K562 (cell line): ENCODE measurements at regions not wholly inside any gene's neighbourhood (a gene's known extent, or its start where the extent isn't known, plus 50 kb on each side); places are given as distances from the start of the nearest gene placed in this dataset.

ENCODE experiments used
- BRD9 ChIP-seq: fragments of 450-650 bp; IDR thresholded peaks from 2 replicates; pipeline ENCODE4 v1.6.1; 2018; ENCODE audit warnings: low read depth; ENCODE audit not compliant: partially characterized antibody
- POLR2A ChIP-seq: fragments of 450-650 bp; conservative IDR thresholded peaks from 2 replicates; pipeline ENCODE4 v1.6.1; 2016
- RBFOX2 ChIP-seq: fragments of 200-400 bp; formaldehyde crosslinking; IDR thresholded peaks from 2 replicates; pipeline ENCODE4 v1.6.1; 2017; ENCODE audit warnings: low read depth, mild to moderate bottlenecking, low read length, moderate library complexity
- YY1 ChIP-seq, 3 experiments: IDR thresholded peaks; 2 replicates each; pipeline ENCODE4 v1.6.1; 2011; ENCODE audit warnings: low read length in 2 of 3, mild to moderate bottlenecking in 2 of 3, moderate library complexity in 2 of 3, borderline replicate concordance in 1 of 3, control low read depth in 1 of 3, low read depth in 1 of 3; ENCODE audit not compliant: insufficient read depth in 3 of 3, insufficient replicate concordance in 2 of 3, control insufficient read depth in 1 of 3, insufficient read length in 1 of 3; ENCODE audit errors: extremely low read depth in 1 of 3
- ZNF586 ChIP-seq: fragments of 450-650 bp; formaldehyde crosslinking; conservative IDR thresholded peaks from 2 replicates; pipeline ENCODE4 v1.4.0; 2020; ENCODE audit warnings: mild to moderate bottlenecking, moderate library complexity
- ZNF76 ChIP-seq: fragments of 250-450 bp; sonication (Bioruptor Pico); IDR thresholded peaks from 2 replicates; pipeline ENCODE4 v1.4.0; 2020; ENCODE audit warnings: mild to moderate bottlenecking, moderate library complexity, borderline replicate concordance
- TF ChIP-seq, protein P1 (sequence below): fragments of 250-450 bp; sonication (Bioruptor Pico); IDR thresholded peaks from 2 replicates; pipeline ENCODE4 v1.8.0; 2021; ENCODE audit warnings: moderate library complexity, mild to moderate bottlenecking, inconsistent platforms
- TF ChIP-seq, protein P2 (sequence below): fragments of 200-800 bp; sonication (Bioruptor generic); IDR thresholded peaks from 2 replicates; pipeline ENCODE4 v1.6.1; 2016; ENCODE audit warnings: missing genetic modification characterization, missing compliant biosample characterization
- TF ChIP-seq, protein P3 (sequence below): sonication (generic); formaldehyde crosslinking; IDR thresholded peaks from 2 replicates; pipeline ENCODE4 v1.8.0; 2022; ENCODE audit warnings: missing genetic modification reagents, mild to moderate bottlenecking, moderate library complexity, borderline replicate concordance
- TF ChIP-seq, protein P4 (sequence below), 3 experiments: IDR thresholded peaks in 2 of 3; conservative IDR thresholded peaks in 1 of 3; 2 replicates each; pipeline ENCODE4 v1.5.1; 2011 to 2012; ENCODE audit warnings: low read length in 3 of 3, mild to moderate bottlenecking in 3 of 3, control low read depth in 2 of 3, improper control_type of control experiment in 1 of 3, inconsistent platforms in 1 of 3, low read depth in 1 of 3, mixed read lengths in 1 of 3, moderate library complexity in 1 of 3; ENCODE audit not compliant: insufficient read depth in 2 of 3
- TF ChIP-seq, protein P5 (sequence below): IDR thresholded peaks from 2 replicates; pipeline ENCODE4 v1.6.1; 2012; ENCODE audit warnings: low read depth, low read length, improper control_type of control experiment, borderline replicate concordance
- TF ChIP-seq, protein P6 (sequence below): fragments of 150-350 bp; conservative IDR thresholded peaks from 2 replicates; pipeline ENCODE4 v1.6.1; 2014; ENCODE audit warnings: low read length

DNA sequence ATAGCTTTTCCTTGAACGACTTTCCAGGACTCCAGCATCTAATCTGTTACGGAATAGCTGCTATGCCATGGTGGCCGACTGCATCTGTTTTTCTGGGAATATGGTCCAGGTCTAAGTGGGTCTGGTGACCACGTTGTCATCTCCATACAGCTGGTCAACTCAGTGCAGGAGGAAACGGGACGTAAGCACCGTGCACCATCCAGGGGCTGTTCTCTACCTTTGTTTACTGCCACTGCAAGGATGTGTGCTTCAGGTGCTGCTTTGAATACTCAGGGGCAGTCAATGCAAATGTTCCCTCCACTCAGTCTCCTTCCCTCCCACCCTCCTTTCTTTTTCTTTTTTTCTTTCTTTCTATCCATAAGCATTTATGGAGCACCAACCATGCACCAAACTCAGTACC lies 648.2 kb downstream of the VRK1 start:
- no peak for TF ChIP-seq POLR2A
- TF ChIP-seq, protein P1, sequence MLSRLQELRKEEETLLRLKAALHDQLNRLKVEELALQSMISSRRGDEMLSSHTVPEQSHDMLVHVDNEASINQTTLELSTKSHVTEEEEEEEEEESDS (CRISPR knock-in tag) = no peak
- TF ChIP-seq, protein P2, sequence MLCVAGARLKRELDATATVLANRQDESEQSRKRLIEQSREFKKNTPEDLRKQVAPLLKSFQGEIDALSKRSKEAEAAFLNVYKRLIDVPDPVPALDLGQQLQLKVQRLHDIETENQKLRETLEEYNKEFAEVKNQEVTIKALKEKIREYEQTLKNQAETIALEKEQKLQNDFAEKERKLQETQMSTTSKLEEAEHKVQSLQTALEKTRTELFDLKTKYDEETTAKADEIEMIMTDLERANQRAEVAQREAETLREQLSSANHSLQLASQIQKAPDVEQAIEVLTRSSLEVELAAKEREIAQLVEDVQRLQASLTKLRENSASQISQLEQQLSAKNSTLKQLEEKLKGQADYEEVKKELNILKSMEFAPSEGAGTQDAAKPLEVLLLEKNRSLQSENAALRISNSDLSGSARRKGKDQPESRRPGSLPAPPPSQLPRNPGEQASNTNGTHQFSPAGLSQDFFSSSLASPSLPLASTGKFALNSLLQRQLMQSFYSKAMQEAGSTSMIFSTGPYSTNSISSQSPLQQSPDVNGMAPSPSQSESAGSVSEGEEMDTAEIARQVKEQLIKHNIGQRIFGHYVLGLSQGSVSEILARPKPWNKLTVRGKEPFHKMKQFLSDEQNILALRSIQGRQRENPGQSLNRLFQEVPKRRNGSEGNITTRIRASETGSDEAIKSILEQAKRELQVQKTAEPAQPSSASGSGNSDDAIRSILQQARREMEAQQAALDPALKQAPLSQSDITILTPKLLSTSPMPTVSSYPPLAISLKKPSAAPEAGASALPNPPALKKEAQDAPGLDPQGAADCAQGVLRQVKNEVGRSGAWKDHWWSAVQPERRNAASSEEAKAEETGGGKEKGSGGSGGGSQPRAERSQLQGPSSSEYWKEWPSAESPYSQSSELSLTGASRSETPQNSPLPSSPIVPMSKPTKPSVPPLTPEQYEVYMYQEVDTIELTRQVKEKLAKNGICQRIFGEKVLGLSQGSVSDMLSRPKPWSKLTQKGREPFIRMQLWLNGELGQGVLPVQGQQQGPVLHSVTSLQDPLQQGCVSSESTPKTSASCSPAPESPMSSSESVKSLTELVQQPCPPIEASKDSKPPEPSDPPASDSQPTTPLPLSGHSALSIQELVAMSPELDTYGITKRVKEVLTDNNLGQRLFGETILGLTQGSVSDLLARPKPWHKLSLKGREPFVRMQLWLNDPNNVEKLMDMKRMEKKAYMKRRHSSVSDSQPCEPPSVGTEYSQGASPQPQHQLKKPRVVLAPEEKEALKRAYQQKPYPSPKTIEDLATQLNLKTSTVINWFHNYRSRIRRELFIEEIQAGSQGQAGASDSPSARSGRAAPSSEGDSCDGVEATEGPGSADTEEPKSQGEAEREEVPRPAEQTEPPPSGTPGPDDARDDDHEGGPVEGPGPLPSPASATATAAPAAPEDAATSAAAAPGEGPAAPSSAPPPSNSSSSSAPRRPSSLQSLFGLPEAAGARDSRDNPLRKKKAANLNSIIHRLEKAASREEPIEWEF (CRISPR knock-in tag) = no peak
- TF ChIP-seq, protein P3, sequence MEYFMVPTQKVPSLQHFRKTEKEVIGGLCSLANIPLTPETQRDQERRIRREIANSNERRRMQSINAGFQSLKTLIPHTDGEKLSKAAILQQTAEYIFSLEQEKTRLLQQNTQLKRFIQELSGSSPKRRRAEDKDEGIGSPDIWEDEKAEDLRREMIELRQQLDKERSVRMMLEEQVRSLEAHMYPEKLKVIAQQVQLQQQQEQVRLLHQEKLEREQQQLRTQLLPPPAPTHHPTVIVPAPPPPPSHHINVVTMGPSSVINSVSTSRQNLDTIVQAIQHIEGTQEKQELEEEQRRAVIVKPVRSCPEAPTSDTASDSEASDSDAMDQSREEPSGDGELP = no peak
- no peak for TF ChIP-seq ZNF586 (CRISPR knock-in tag)
- TF ChIP-seq RBFOX2 = no peak
- TF ChIP-seq, protein P4, sequence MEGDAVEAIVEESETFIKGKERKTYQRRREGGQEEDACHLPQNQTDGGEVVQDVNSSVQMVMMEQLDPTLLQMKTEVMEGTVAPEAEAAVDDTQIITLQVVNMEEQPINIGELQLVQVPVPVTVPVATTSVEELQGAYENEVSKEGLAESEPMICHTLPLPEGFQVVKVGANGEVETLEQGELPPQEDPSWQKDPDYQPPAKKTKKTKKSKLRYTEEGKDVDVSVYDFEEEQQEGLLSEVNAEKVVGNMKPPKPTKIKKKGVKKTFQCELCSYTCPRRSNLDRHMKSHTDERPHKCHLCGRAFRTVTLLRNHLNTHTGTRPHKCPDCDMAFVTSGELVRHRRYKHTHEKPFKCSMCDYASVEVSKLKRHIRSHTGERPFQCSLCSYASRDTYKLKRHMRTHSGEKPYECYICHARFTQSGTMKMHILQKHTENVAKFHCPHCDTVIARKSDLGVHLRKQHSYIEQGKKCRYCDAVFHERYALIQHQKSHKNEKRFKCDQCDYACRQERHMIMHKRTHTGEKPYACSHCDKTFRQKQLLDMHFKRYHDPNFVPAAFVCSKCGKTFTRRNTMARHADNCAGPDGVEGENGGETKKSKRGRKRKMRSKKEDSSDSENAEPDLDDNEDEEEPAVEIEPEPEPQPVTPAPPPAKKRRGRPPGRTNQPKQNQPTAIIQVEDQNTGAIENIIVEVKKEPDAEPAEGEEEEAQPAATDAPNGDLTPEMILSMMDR (IDR thresholded peaks at IDR 0.05 in 2 of 3, conservative IDR thresholded peaks at IDR 0.05 in 1 of 3; ENCODE audit: insufficient read depth in 2 of 3, low read depth in 1 of 3, low read length in 3 of 3) = no peak
- no peak for TF ChIP-seq YY1 (IDR thresholded peaks at IDR 0.05; ENCODE audit: borderline replicate concordance in 1 of 3, control insufficient read depth in 1 of 3, extremely low read depth in 1 of 3, insufficient read depth in 3 of 3, insufficient read length in 1 of 3, insufficient replicate concordance in 2 of 3, low read depth in 1 of 3, low read length in 2 of 3)
- TF ChIP-seq, protein P5, sequence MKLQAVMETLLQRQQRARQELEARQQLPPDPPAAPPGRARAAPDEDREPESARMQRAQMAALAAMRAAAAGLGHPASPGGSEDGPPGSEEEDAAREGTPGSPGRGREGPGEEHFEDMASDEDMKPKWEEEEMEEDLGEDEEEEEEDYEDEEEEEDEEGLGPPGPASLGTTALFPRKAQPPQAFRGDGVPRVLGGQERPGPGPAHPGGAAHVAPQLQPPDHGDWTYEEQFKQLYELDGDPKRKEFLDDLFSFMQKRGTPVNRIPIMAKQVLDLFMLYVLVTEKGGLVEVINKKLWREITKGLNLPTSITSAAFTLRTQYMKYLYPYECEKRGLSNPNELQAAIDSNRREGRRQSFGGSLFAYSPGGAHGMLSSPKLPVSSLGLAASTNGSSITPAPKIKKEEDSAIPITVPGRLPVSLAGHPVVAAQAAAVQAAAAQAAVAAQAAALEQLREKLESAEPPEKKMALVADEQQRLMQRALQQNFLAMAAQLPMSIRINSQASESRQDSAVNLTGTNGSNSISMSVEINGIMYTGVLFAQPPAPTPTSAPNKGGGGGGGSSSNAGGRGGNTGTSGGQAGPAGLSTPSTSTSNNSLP = no peak
- no peak for TF ChIP-seq BRD9
- no peak for TF ChIP-seq ZNF76 (CRISPR knock-in tag)
- TF ChIP-seq, protein P6, sequence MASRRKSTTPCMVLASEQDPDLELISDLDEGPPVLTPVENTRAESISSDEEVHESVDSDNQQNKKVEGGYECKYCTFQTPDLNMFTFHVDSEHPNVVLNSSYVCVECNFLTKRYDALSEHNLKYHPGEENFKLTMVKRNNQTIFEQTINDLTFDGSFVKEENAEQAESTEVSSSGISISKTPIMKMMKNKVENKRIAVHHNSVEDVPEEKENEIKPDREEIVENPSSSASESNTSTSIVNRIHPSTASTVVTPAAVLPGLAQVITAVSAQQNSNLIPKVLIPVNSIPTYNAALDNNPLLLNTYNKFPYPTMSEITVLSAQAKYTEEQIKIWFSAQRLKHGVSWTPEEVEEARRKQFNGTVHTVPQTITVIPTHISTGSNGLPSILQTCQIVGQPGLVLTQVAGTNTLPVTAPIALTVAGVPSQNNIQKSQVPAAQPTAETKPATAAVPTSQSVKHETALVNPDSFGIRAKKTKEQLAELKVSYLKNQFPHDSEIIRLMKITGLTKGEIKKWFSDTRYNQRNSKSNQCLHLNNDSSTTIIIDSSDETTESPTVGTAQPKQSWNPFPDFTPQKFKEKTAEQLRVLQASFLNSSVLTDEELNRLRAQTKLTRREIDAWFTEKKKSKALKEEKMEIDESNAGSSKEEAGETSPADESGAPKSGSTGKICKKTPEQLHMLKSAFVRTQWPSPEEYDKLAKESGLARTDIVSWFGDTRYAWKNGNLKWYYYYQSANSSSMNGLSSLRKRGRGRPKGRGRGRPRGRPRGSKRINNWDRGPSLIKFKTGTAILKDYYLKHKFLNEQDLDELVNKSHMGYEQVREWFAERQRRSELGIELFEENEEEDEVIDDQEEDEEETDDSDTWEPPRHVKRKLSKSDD = no peak
